ENCODE measurements at regions not wholly inside any gene's neighbourhood (a gene's known extent, or its start where the extent isn't known, plus 50 kb on each side); places are given as distances from the start of the nearest gene placed in this dataset.

DNA sequence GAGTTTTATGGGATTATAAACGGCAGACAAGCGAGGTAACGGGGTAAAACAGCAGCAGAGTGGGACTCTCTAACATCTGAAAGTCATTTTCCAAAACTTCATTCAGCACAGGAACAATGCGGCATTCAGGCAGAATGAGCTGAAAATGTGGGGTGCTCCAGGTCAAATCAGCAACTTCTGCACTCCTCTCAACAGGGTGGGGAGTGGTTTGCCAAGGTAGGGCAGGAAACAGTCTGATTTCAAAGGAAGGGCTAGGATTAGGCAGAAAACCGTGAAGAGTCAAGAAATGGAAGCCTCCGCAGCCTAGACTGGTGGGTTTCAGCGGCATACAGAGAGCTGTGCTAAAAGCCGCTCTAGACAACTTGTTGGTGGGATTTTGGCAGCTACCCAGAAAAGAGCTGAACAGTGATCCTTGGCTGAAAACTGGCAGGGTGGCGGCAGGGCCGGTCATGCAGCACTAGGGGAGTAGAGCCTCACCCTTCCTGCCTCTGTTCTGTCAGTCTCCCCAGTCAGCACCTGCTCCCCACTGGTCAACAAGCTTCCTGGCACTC is 154.2 kb upstream of the KLF12 start:
- no peak for TF ChIP-seq POLR2A (IDR thresholded peaks at IDR 0.05)
- TF ChIP-seq, protein P1, sequence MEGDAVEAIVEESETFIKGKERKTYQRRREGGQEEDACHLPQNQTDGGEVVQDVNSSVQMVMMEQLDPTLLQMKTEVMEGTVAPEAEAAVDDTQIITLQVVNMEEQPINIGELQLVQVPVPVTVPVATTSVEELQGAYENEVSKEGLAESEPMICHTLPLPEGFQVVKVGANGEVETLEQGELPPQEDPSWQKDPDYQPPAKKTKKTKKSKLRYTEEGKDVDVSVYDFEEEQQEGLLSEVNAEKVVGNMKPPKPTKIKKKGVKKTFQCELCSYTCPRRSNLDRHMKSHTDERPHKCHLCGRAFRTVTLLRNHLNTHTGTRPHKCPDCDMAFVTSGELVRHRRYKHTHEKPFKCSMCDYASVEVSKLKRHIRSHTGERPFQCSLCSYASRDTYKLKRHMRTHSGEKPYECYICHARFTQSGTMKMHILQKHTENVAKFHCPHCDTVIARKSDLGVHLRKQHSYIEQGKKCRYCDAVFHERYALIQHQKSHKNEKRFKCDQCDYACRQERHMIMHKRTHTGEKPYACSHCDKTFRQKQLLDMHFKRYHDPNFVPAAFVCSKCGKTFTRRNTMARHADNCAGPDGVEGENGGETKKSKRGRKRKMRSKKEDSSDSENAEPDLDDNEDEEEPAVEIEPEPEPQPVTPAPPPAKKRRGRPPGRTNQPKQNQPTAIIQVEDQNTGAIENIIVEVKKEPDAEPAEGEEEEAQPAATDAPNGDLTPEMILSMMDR (IDR thresholded peaks at IDR 0.05 in 8 of 11, conservative IDR thresholded peaks at IDR 0.05 in 3 of 11): no peak

Measured in spleen (tissue), 7 donors.